ENCODE measurements at regions not wholly inside any gene's neighbourhood (a gene's known extent, or its start where the extent isn't known, plus 50 kb on each side); places are given as distances from the start of the nearest gene placed in this dataset.

GRCh38 chr19:29364999-29365398 lies 152.0 kb upstream of the UQCRFS1 start:
- TF ChIP-seq POLR2AphosphoS5 (IDR thresholded peaks at IDR 0.05; ENCODE audit: low read depth, low read length) (no peak), REST (IDR thresholded peaks at IDR 0.05; ENCODE audit: insufficient read depth in 1 of 2, low read depth in 2 of 2, low read length in 2 of 2) (no peak), TAF1 (IDR thresholded peaks at IDR 0.05; ENCODE audit: borderline replicate concordance, insufficient read depth, low read length) (no peak), SIN3A (IDR thresholded peaks at IDR 0.05; ENCODE audit: borderline replicate concordance, insufficient read depth, low read length) (no peak), FOXP2 (optimal IDR thresholded peaks at IDR 0.05; ENCODE audit: borderline replicate concordance, extremely low read depth, extremely low read length, insufficient read depth) (no peak)

- TF ChIP-seq POLR2AphosphoS5 (IDR thresholded peaks at IDR 0.05; ENCODE audit: low read depth, low read length) (no peak), TAF1 (IDR thresholded peaks at IDR 0.05; ENCODE audit: borderline replicate concordance, insufficient read depth, low read length) (no peak), FOXP2 (optimal IDR thresholded peaks at IDR 0.05; ENCODE audit: borderline replicate concordance, extremely low read depth, extremely low read length, insufficient read depth) (no peak), REST (IDR thresholded peaks at IDR 0.05; ENCODE audit: insufficient read depth in 1 of 2, low read depth in 2 of 2, low read length in 2 of 2) (no peak), SIN3A (IDR thresholded peaks at IDR 0.05; ENCODE audit: borderline replicate concordance, insufficient read depth, low read length) (no peak)
Measured at GRCh38 chr19:29365836-29366417, 153.0 kb upstream of the UQCRFS1 start.

GRCh38 chr19:29366757-29367156 lies 153.8 kb upstream of the UQCRFS1 start:
- TF ChIP-seq SIN3A (IDR thresholded peaks at IDR 0.05; ENCODE audit: borderline replicate concordance, insufficient read depth, low read length) = no peak
- no peak for TF ChIP-seq TAF1 (IDR thresholded peaks at IDR 0.05; ENCODE audit: borderline replicate concordance, insufficient read depth, low read length)
- no peak for TF ChIP-seq REST (IDR thresholded peaks at IDR 0.05; ENCODE audit: insufficient read depth in 1 of 2, low read depth in 2 of 2, low read length in 2 of 2)
- TF ChIP-seq POLR2AphosphoS5 (IDR thresholded peaks at IDR 0.05; ENCODE audit: low read depth, low read length) = no peak
- TF ChIP-seq FOXP2 (optimal IDR thresholded peaks at IDR 0.05; ENCODE audit: borderline replicate concordance, extremely low read depth, extremely low read length, insufficient read depth) = no peak

- TF ChIP-seq SIN3A (IDR thresholded peaks at IDR 0.05; ENCODE audit: borderline replicate concordance, insufficient read depth, low read length) = no peak
- no peak for TF ChIP-seq FOXP2 (optimal IDR thresholded peaks at IDR 0.05; ENCODE audit: borderline replicate concordance, extremely low read depth, extremely low read length, insufficient read depth)
- no peak for TF ChIP-seq TAF1 (IDR thresholded peaks at IDR 0.05; ENCODE audit: borderline replicate concordance, insufficient read depth, low read length)
- no peak for TF ChIP-seq POLR2AphosphoS5 (IDR thresholded peaks at IDR 0.05; ENCODE audit: low read depth, low read length)
- no peak for TF ChIP-seq REST (IDR thresholded peaks at IDR 0.05; ENCODE audit: insufficient read depth in 1 of 2, low read depth in 2 of 2, low read length in 2 of 2)
Measured at GRCh38 chr19:29367791-29368222, 154.9 kb upstream of the UQCRFS1 start.

Measured in PFSK-1 (cell line).